OCI-LY7 (cell line): ENCODE measurements at regions not wholly inside any gene's neighbourhood (a gene's known extent, or its start where the extent isn't known, plus 50 kb on each side); places are given as distances from the start of the nearest gene placed in this dataset.

Experiments
- BruUV-seq: library from RNA; stranded (reverse); fragments of 400-500 nt; replicated peaks from 2 replicates; lab custom pipeline; 2021; lab: Mats Ljungman, UMichigan
- CTCF ChIA-PET: fragments of 300-600 bp; sonication (Branson Sonifier 250); formaldehyde crosslinking; loops from one replicate; lab custom pipeline; 2022; ENCODE audit warnings: antibody characterized with exemption; ENCODE audit not compliant: unreplicated experiment; lab: Charles Lee
- POLR2A ChIA-PET: fragments of 300-600 bp; sonication (Branson Sonifier 250); formaldehyde crosslinking; loops from one replicate; lab custom pipeline; 2022; ENCODE audit warnings: antibody characterized with exemption; lab: Charles Lee
- DNase-seq: peaks from one replicate; pipeline ENCODE4 v3.0.0-alpha.2; 2015; ENCODE audit warnings: low spot score
- H2AFZ ChIP-seq: fragments of 200-600 bp; sonication (generic), shearing (Covaris generic); 2 replicates; pipeline ENCODE4 v1.6.1; 2014; ENCODE audit warnings: mild to moderate bottlenecking, antibody characterized with exemption, low read length, moderate library complexity
- H3K27ac ChIP-seq: fragments of 200-600 bp; sonication (generic); 2 replicates; pipeline ENCODE4 v1.5.1; 2014; ENCODE audit warnings: mixed run types, low read depth, mild to moderate bottlenecking, moderate library complexity, low read length, inconsistent platforms; ENCODE audit not compliant: poor library complexity, severe bottlenecking
- H3K36me3 ChIP-seq: fragments of 200-600 bp; sonication (generic); 2 replicates; pipeline ENCODE4 v1.6.1; 2014; ENCODE audit warnings: mild to moderate bottlenecking, antibody characterized with exemption, low read length, moderate library complexity, mixed read lengths; ENCODE audit not compliant: insufficient read depth
- H3K4me1 ChIP-seq: fragments of 200-600 bp; sonication (generic); 2 replicates; pipeline ENCODE4 v1.5.1; 2014; ENCODE audit warnings: mild to moderate bottlenecking, low read length; ENCODE audit not compliant: insufficient read depth, poor library complexity, severe bottlenecking
- H3K4me2 ChIP-seq: fragments of 200-600 bp; sonication (generic); 2 replicates; pipeline ENCODE4 v1.6.1; 2014; ENCODE audit warnings: mild to moderate bottlenecking, low read length
- H3K4me3 ChIP-seq: fragments of 200-600 bp; sonication (generic); 2 replicates; pipeline ENCODE4 v1.5.1; 2014; ENCODE audit warnings: mild to moderate bottlenecking, low read depth, low read length; ENCODE audit not compliant: poor library complexity, severe bottlenecking
- H3K79me2 ChIP-seq: fragments of 200-600 bp; sonication (generic); 2 replicates; pipeline ENCODE4 v1.6.1; 2016; ENCODE audit warnings: low read depth, mild to moderate bottlenecking, low read length, moderate library complexity, mixed read lengths; ENCODE audit not compliant: insufficient read depth
- H3K9me2 ChIP-seq: fragments of 200-600 bp; sonication (generic); 2 replicates; pipeline ENCODE4 v1.6.1; 2016; ENCODE audit warnings: mild to moderate bottlenecking, low read length, mixed read lengths; ENCODE audit not compliant: insufficient read depth
- H3K9me3 ChIP-seq: fragments of 200-600 bp; sonication (generic); 2 replicates; pipeline ENCODE4 v1.6.1; 2014; ENCODE audit warnings: mild to moderate bottlenecking, mixed run types, low read length, mixed read lengths
- H4K20me1 ChIP-seq: fragments of 200-600 bp; sonication (generic); 2 replicates; pipeline ENCODE4 v1.6.1; 2014; ENCODE audit warnings: mild to moderate bottlenecking, antibody characterized with exemption, low read length, moderate library complexity, mixed read lengths; ENCODE audit not compliant: insufficient read depth
- CTCF ChIP-seq: fragments of 200-600 bp; sonication (generic); conservative IDR thresholded peaks from 2 replicates; pipeline ENCODE4 v1.5.1; 2014; ENCODE audit warnings: mild to moderate bottlenecking, antibody characterized with exemption, low read length, moderate library complexity, mixed read lengths
- EZH2phosphoT487 ChIP-seq: fragments of 200-600 bp; sonication (generic); IDR thresholded peaks from 2 replicates; pipeline ENCODE4 v1.6.1; 2018; ENCODE audit warnings: low read depth, borderline replicate concordance, mild to moderate bottlenecking, mixed run types, antibody characterized with exemption, low read length, moderate library complexity, mixed read lengths
- intact Hi-C: fragments of 100-400 bp; cut with micrococcal nuclease; formaldehyde crosslinking; loops from one replicate; pipeline ENCODE4 v1.10.0; 2022; ENCODE audit not compliant: unreplicated experiment

DNA sequence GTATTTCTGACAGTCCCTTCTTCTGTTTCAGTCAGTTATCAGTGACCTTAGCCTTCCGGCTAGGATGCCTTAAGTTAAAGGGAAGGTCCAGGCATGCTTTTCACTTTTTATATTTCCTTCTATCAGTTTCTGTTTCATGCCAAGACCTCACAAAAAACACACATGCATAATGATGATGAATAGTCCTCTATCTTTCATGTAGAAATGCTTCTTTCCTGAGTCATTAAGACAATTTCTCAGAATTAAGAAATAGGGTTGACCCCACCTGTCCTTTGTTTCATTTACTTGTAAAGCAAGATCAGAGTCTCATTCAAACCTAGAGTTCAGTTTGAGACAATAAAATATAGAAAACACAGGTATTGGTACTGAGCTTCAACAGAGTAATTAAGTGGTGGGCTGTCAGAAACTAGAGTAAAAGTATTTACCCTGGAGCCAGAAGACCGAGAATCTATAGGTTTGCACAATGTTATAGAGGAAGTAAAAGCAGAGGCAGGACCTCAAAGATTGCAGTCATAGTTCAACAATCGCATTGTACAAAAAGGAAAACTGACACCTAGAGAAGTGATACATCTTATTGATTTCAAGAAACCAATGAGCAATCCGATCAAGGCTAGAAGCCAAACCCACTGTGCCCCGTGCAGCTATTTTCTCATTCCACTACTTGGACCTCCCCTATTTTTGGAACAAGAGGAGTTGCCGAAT lies 118.7 kb upstream of the PUM3 start:
- no peak overlapping the region for H3K4me2 ChIP-seq
- no peaks in the 10 kb centered on the region for H4K20me1 ChIP-seq
- DNase-seq: no peak
- no peaks in the 10 kb centered on the region for H3K9me2 ChIP-seq
- H3K4me3 ChIP-seq: no peak overlapping the region
- intact Hi-C loops: no loop called here
- no TSS peak for BruUV-seq
- H3K27ac ChIP-seq: no peak overlapping the region
- ChIA-PET POLR2A (interaction anchor here (0.6 kb wide), 1 partner anchor 83 kb away, joined by 3 read pairs; no protein-coding TSS in a partner anchor), CTCF (no interaction called here)
- H2AFZ ChIP-seq: no peak overlapping the region
- no peaks in the 10 kb centered on the region for H3K36me3 ChIP-seq
- no peaks in the 10 kb centered on the region for H3K4me1 ChIP-seq
- H3K79me2 ChIP-seq: no peaks in the 10 kb centered on the region
- H3K9me3 ChIP-seq: no peaks in the 10 kb centered on the region
- no peak for TF ChIP-seq CTCF
- TF ChIP-seq EZH2phosphoT487: no peak

DNA sequence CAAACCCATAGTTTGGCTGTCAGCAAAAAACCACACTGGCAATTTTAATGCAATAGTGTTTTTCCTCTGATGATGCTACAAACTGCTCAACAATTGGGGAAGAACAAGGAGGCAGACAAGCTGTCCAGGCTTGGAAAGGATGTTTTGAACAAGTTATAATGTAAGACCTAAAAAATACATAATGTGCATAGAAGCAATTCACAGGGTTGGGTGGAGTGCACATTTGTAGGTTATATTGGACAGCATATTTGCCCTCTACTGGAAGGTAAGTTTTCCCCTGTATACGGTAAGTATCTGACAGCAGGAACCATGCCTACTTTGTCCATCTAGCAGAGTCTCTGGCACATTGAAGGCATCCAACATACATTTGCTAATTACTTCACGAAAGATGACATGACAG lies 114.3 kb upstream of the PUM3 start:
- Histone ChIP-seq H2AFZ (no peak overlapping the region), H3K79me2 (no peaks in the 10 kb centered on the region), H3K4me1 (no peaks in the 10 kb centered on the region), H3K9me3 (no peaks in the 10 kb centered on the region), H3K27ac (no peak overlapping the region), H4K20me1 (no peaks in the 10 kb centered on the region), H3K4me2 (no peak overlapping the region), H3K4me3 (no peak overlapping the region), H3K36me3 (no peaks in the 10 kb centered on the region), H3K9me2 (no peaks in the 10 kb centered on the region)
- no peak for DNase-seq
- intact Hi-C loops: no loop called here
- TF ChIP-seq CTCF (no peak), EZH2phosphoT487 (no peak)
- BruUV-seq: no TSS peak
- CTCF ChIA-PET: no interaction called here
- POLR2A ChIA-PET: no interaction called here

GRCh38 chr9:2957656-2958200 lies 113.8 kb upstream of the PUM3 start:
- intact Hi-C loops: no loop called here
- no peaks in the 10 kb centered on the region for H3K79me2 ChIP-seq
- no TSS peak for BruUV-seq

More at GRCh38 chr9:2957656-2958200, 113.8 kb upstream of the PUM3 start:
- TF ChIP-seq CTCF (no peak), EZH2phosphoT487 (no peak)
- no peaks in the 10 kb centered on the region for H3K36me3 ChIP-seq
- H3K9me3 ChIP-seq: no peaks in the 10 kb centered on the region
- no peak overlapping the region for H3K27ac ChIP-seq
- ChIA-PET CTCF (no interaction called here), POLR2A (interaction anchor here (0.5 to 0.9 kb wide), 3 partner anchors 42 to 67 kb away, joined by 3 read pairs; no protein-coding TSS in a partner anchor)
- H3K4me1 ChIP-seq: no peaks in the 10 kb centered on the region
- no peaks in the 10 kb centered on the region for H4K20me1 ChIP-seq
- no peak overlapping the region for H3K4me3 ChIP-seq
- no peaks in the 10 kb centered on the region for H3K9me2 ChIP-seq
- no peak overlapping the region for H3K4me2 ChIP-seq
- no peak for DNase-seq
- no peak overlapping the region for H2AFZ ChIP-seq
